Lower lobe of right lung (tissue), 2 donors: ENCODE measurements at regions not wholly inside any gene's neighbourhood (a gene's known extent, or its start where the extent isn't known, plus 50 kb on each side); places are given as distances from the start of the nearest gene placed in this dataset.

Source experiments
- ATAC-seq, 2 donors: fragments of 200-7000 bp; cut with Tn5 transposase; one replicate each; pipeline ENCODE4 v1.9.1; 2020 to 2022; ENCODE audit warnings: mild to moderate bottlenecking in 2 of 2, moderate library complexity in 2 of 2
- DNase-seq: peaks from one replicate; pipeline ENCODE4 v3.0.0-alpha.2; 2020
- H3K27ac ChIP-seq: fragments of 200-600 bp; one replicate; pipeline ENCODE4 v1.8.0; 2022
- H3K27me3 ChIP-seq: fragments of 200-600 bp; one replicate; pipeline ENCODE4 v1.8.0; 2022; ENCODE audit warnings: low read depth
- H3K36me3 ChIP-seq: fragments of 200-600 bp; one replicate; pipeline ENCODE4 v1.8.0; 2022; ENCODE audit warnings: mild to moderate bottlenecking
- H3K4me1 ChIP-seq: fragments of 200-600 bp; one replicate; pipeline ENCODE4 v1.8.0; 2022
- H3K4me3 ChIP-seq: fragments of 200-600 bp; one replicate; pipeline ENCODE4 v1.8.0; 2022; ENCODE audit warnings: mild to moderate bottlenecking
- H3K9me3 ChIP-seq: fragments of 200-600 bp; one replicate; pipeline ENCODE4 v1.8.0; 2022
- CTCF ChIP-seq: fragments of 200-600 bp; IDR thresholded peaks from one replicate; pipeline ENCODE4 v1.8.0; 2022; ENCODE audit warnings: antibody characterized with exemption, mild to moderate bottlenecking
- intact Hi-C: fragments of 100-400 bp; cut with DNase I; formaldehyde crosslinking; loops from one replicate; pipeline ENCODE4 v1.11.0; 2022
- donor health status: DM: no; HTN: yes; CAD: no; lungs with severe emphysema.

- no peaks in the 10 kb centered on the region for H3K36me3 ChIP-seq
- H3K9me3 ChIP-seq = peaks cover 6% of the 10 kb centered on the region
- TF ChIP-seq CTCF = no peak
- no peak overlapping the region for H3K4me3 ChIP-seq
- H3K27ac ChIP-seq = no peak overlapping the region
- intact Hi-C loops = no loop called here
- H3K27me3 ChIP-seq = no peaks in the 10 kb centered on the region
- DNase-seq (no peak), ATAC-seq (no peak)
- H3K4me1 ChIP-seq = no peaks in the 10 kb centered on the region
Observed at GRCh38 chr7:21374134-21374533, 53.7 kb upstream of the SP4 start.

GRCh38 chr7:21377545-21377944 is 50.3 kb upstream of the SP4 start:
- no peak for ATAC-seq
- TF ChIP-seq CTCF = no peak
- Histone ChIP-seq H3K4me1 (no peaks in the 10 kb centered on the region), H3K9me3 (peaks cover 6% of the 10 kb centered on the region), H3K27me3 (no peaks in the 10 kb centered on the region), H3K36me3 (no peaks in the 10 kb centered on the region), H3K4me3 (no peak overlapping the region), H3K27ac (no peak overlapping the region)
- DNase-seq = no peak
- intact Hi-C loops = no loop called here
